GM12873 (cell line): ENCODE measurements at regions not wholly inside any gene's neighbourhood (a gene's known extent, or its start where the extent isn't known, plus 50 kb on each side); places are given as distances from the start of the nearest gene placed in this dataset.

Experiments used
- TF ChIP-seq, protein P1 (sequence below): IDR thresholded peaks from 2 replicates; pipeline ENCODE4 v1.5.1; 2012; ENCODE audit warnings: low read depth, mild to moderate bottlenecking, moderate library complexity, low read length, control low read depth; ENCODE audit not compliant: insufficient read depth; ENCODE audit errors: missing control alignments

DNA sequence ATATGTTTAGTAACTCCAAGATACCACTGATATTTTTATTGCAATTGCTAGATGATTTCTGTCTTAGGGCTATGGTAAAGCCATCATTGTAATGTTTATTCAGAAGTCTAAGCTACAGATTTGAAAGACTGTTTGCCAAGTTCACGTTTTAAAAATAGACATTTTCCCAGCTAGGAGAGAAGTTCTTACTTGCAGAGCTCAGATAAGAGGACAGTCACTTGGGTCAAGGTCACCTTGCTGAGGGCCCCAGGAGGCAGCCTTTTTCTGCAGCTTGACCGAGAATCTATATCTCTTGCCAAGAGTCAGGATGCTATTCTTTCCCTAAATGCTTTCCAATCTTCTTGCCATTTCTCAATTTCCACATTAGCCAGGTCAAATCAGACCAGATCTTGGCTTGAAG is 1011.2 kb downstream of the KCNMA1 start:
- TF ChIP-seq, protein P1, sequence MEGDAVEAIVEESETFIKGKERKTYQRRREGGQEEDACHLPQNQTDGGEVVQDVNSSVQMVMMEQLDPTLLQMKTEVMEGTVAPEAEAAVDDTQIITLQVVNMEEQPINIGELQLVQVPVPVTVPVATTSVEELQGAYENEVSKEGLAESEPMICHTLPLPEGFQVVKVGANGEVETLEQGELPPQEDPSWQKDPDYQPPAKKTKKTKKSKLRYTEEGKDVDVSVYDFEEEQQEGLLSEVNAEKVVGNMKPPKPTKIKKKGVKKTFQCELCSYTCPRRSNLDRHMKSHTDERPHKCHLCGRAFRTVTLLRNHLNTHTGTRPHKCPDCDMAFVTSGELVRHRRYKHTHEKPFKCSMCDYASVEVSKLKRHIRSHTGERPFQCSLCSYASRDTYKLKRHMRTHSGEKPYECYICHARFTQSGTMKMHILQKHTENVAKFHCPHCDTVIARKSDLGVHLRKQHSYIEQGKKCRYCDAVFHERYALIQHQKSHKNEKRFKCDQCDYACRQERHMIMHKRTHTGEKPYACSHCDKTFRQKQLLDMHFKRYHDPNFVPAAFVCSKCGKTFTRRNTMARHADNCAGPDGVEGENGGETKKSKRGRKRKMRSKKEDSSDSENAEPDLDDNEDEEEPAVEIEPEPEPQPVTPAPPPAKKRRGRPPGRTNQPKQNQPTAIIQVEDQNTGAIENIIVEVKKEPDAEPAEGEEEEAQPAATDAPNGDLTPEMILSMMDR = no peak

DNA sequence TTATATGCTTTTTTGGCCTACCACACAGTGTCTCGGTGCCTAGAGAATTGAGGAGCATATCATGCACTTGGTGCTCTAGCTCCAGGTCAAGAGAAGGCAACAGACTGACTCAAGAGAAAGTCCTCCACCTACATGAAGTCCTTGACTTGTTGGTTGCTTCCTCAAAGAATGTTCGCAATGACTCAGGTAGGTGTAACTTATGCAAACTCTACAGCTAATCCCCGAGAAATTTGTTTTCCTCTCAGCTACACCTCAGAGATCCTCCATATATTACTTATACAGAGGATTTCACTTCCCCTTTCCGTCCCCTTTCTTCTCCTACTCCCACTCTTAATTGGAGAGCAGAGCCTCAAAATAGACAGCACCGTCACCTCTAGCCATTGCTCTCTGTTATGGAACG is 1013.1 kb downstream of the KCNMA1 start:
- TF ChIP-seq, protein P1 = no peak

DNA sequence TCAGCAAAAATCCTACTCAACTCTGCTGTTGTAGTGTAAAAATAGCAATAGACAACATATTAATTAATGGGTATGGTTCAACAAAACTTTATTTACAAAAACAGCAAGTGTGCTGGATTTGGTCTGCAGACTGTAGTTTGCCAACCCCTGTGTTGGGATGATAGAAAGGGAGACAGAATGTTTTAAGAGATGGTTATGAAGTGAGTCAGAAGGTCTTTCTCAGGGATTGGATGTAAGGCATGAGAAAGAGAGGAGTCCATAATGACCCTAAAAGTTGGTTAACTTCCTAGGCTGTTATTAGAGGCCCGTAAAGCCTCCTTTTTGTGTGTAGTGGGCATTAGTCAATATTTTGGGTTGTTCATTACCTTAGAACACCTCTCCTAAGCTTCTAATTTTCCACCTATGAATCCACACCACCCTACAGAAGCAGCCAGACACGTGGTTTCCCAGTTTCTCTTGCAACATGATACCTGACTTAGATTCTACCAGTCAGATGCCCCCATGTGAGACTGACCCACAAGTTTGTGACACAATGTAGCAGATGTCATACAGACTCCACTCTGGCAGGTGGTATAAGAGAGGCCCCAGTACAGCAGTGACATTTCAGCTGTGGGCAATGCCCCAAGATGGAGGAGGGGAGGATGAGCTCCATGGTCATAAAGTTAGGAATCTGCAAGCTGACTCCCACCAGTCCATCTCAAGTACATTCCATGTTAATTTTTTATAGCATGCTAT is 1015.6 kb downstream of the KCNMA1 start:
- TF ChIP-seq, protein P1 = no peak

DNA sequence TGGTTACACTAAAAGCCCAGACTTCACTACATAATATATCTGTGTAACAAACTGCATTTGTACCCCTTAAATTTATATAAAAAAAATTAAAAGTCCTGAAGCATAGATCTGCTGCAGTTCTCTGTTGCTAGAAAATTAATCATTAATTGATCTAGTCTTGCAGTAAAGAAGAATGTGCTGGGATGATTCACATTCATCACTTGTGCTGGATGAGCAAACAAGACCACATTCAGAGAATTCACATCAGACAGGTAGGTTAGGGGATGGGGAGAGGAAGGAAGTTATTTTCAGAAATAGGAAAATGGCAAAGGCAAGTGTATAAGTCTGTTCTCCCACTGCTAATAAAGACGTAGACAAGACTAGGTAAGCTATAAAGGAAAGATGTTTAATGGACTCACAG is 1019.0 kb downstream of the KCNMA1 start:
- TF ChIP-seq, protein P1 = no peak

DNA sequence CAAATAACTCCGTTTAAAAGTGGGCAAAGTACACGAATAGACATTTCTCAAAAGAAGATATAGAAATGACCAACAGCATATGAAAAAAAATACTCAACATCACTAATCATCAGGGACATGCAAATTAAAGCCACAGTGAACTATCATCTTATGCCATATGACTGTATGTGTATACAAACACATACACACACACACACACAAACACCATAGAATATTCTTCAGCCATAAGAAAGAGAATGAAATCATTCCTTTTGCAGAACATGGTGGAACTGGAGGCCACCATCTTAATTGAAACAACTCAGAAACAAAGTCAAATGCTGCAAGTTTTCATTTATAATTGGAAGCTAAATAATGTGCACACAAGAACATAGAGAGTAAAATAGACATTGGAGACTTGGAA is 1019.4 kb downstream of the KCNMA1 start:
- TF ChIP-seq, protein P1 = no peak

DNA sequence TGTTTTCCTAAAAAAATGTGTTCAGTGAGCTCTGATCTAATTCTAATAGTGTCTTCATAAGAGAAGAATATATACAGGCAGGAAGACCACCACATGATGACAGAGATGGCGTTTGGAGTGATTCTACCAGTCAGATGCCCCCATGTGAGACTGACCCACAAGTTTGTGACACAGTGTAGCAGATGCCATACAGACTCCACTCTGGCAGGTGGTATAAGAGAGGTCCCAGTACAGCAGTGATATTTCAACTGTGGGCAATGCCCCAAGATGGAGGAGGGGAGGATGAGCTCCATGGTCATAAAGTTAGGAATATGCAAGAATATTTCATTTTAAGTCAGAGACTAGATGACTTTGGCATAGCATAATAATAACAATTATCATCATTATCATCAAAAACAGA is 1022.6 kb downstream of the KCNMA1 start:
- TF ChIP-seq, protein P1 = no peak
